WTC11 (cell line): ENCODE measurements at regions not wholly inside any gene's neighbourhood (a gene's known extent, or its start where the extent isn't known, plus 50 kb on each side); places are given as distances from the start of the nearest gene placed in this dataset.

ENCODE experiments used
- ATAC-seq: fragments of 200-7000 bp; cut with Tn5 transposase; 2 replicates; pipeline ENCODE4 v1.10.0; 2021; ENCODE audit warnings: mild to moderate bottlenecking, moderate library complexity
- CTCF ChIA-PET: fragments of 300-600 bp; sonication (Branson Sonifier 250); formaldehyde crosslinking; loops from one replicate; lab custom pipeline; 2021; ENCODE audit warnings: antibody characterized with exemption; lab: Charles Lee
- POLR2A ChIA-PET: fragments of 350-600 bp; sonication (Branson Sonifier 250); formaldehyde crosslinking; loops from one replicate; lab custom pipeline; 2021; ENCODE audit warnings: antibody characterized with exemption; lab: Charles Lee
- DNase-seq: peaks from one replicate; pipeline ENCODE4 v3.0.0; 2021; ENCODE audit warnings: low spot score
- H3K27ac Mint-ChIP-seq: 2 replicates; pipeline ENCODE4 v1.8.0; 2021; ENCODE audit warnings: mixed read lengths
- H3K27me3 Mint-ChIP-seq: 2 replicates; pipeline ENCODE4 v1.8.0; 2021; ENCODE audit warnings: low read depth, mild to moderate bottlenecking, moderate library complexity, mixed read lengths
- H3K36me3 Mint-ChIP-seq: 2 replicates; pipeline ENCODE4 v1.8.0; 2021; ENCODE audit warnings: mixed read lengths
- H3K4me1 Mint-ChIP-seq: 2 replicates; pipeline ENCODE4 v1.8.0; 2022; ENCODE audit warnings: mixed read lengths
- H3K4me3 Mint-ChIP-seq: 2 replicates; pipeline ENCODE4 v1.8.0; 2021; ENCODE audit warnings: mild to moderate bottlenecking, moderate library complexity, mixed read lengths
- H3K9me3 Mint-ChIP-seq: 2 replicates; pipeline ENCODE4 v1.8.0; 2021; ENCODE audit warnings: mixed read lengths
- AR ChIP-seq: fragments of 250-450 bp; sonication (Bioruptor Pico); IDR thresholded peaks from 2 replicates; pipeline ENCODE4 v1.9.0; 2021; ENCODE audit warnings: mild to moderate bottlenecking
- ARID4B ChIP-seq: sonication (generic); formaldehyde crosslinking; IDR thresholded peaks from 2 replicates; pipeline ENCODE4 v1.8.0; 2023; ENCODE audit warnings: missing genetic modification reagents, mild to moderate bottlenecking, borderline replicate concordance
- ATF6 ChIP-seq: sonication (generic); formaldehyde crosslinking; IDR thresholded peaks from 2 replicates; pipeline ENCODE4 v1.8.1; 2023; ENCODE audit warnings: mild to moderate bottlenecking, missing genetic modification reagents
- CREB1 ChIP-seq: sonication (generic); formaldehyde crosslinking; IDR thresholded peaks from 2 replicates; pipeline ENCODE4 v1.8.0; 2023; ENCODE audit warnings: mild to moderate bottlenecking, missing genetic modification reagents
- CREM ChIP-seq: sonication (generic); formaldehyde crosslinking; IDR thresholded peaks from 2 replicates; pipeline ENCODE4 v1.8.1; 2022; ENCODE audit warnings: mild to moderate bottlenecking, missing genetic modification reagents, moderate library complexity
- E2F5 ChIP-seq: sonication (generic); formaldehyde crosslinking; IDR thresholded peaks from 2 replicates; pipeline ENCODE4 v1.8.1; 2022; ENCODE audit warnings: mild to moderate bottlenecking, moderate library complexity, missing genetic modification reagents
- ELF4 ChIP-seq: sonication (generic); formaldehyde crosslinking; IDR thresholded peaks from 2 replicates; pipeline ENCODE4 v1.8.1; 2022; ENCODE audit warnings: low read depth, mild to moderate bottlenecking, moderate library complexity, missing genetic modification reagents
- FOXJ3 ChIP-seq: sonication (generic); formaldehyde crosslinking; IDR thresholded peaks from 2 replicates; pipeline ENCODE4 v1.9.0; 2021; ENCODE audit warnings: missing genetic modification reagents, mild to moderate bottlenecking, borderline replicate concordance
- GRHL2 ChIP-seq: fragments of 250-450 bp; sonication (Bioruptor Pico); IDR thresholded peaks from 2 replicates; pipeline ENCODE4 v1.8.0; 2022; ENCODE audit warnings: mild to moderate bottlenecking, moderate library complexity; ENCODE audit not compliant: insufficient replicate concordance, severe bottlenecking
- GTF2I ChIP-seq: fragments of 250-450 bp; sonication (Bioruptor Pico); conservative IDR thresholded peaks from 2 replicates; pipeline ENCODE4 v1.4.0; 2021; ENCODE audit warnings: mild to moderate bottlenecking
- HMGXB4 ChIP-seq: sonication (generic); formaldehyde crosslinking; IDR thresholded peaks from 2 replicates; pipeline ENCODE4 v1.8.1; 2023; ENCODE audit warnings: mild to moderate bottlenecking, moderate library complexity, missing genetic modification reagents
- TCF7 ChIP-seq: sonication (generic); formaldehyde crosslinking; IDR thresholded peaks from 2 replicates; pipeline ENCODE4 v1.8.0; 2022; ENCODE audit warnings: mild to moderate bottlenecking, low read depth, missing genetic modification reagents, moderate library complexity
- USF1 ChIP-seq: sonication (generic); formaldehyde crosslinking; IDR thresholded peaks from 2 replicates; pipeline ENCODE4 v1.8.0; 2022; ENCODE audit warnings: mild to moderate bottlenecking, missing genetic modification reagents
- USF2 ChIP-seq: sonication (generic); formaldehyde crosslinking; IDR thresholded peaks from 2 replicates; pipeline ENCODE4 v1.8.1; 2023; ENCODE audit warnings: mild to moderate bottlenecking, missing genetic modification reagents, moderate library complexity
- ZBTB43 ChIP-seq: sonication (generic); formaldehyde crosslinking; IDR thresholded peaks from 2 replicates; pipeline ENCODE4 v1.8.1; 2023; ENCODE audit warnings: mild to moderate bottlenecking, missing genetic modification reagents
- ZNF219 ChIP-seq: sonication (generic); formaldehyde crosslinking; IDR thresholded peaks from 2 replicates; pipeline ENCODE4 v1.8.0; 2023; ENCODE audit warnings: missing genetic modification reagents, mild to moderate bottlenecking, borderline replicate concordance
- ZNF396 ChIP-seq: fragments of 250-450 bp; sonication (Bioruptor Pico); IDR thresholded peaks from 2 replicates; pipeline ENCODE4 v1.8.0; 2021; ENCODE audit warnings: mild to moderate bottlenecking, moderate library complexity, borderline replicate concordance
- ZNF425 ChIP-seq: fragments of 250-450 bp; sonication (Bioruptor Pico); conservative IDR thresholded peaks from 2 replicates; pipeline ENCODE4 v1.9.0; 2021; ENCODE audit warnings: mild to moderate bottlenecking

- peaks cover 13% of the 10 kb centered on the region for H3K9me3 Mint-ChIP-seq
- ChIA-PET POLR2A (no interaction called here), CTCF (no interaction called here)
- DNase-seq (no peak), ATAC-seq (no peak)
- no peaks in the 10 kb centered on the region for H3K27me3 Mint-ChIP-seq
- no peak overlapping the region for H3K27ac Mint-ChIP-seq
- no peaks in the 10 kb centered on the region for H3K36me3 Mint-ChIP-seq
- H3K4me3 Mint-ChIP-seq, result no peak overlapping the region
- peaks cover 24% of the 10 kb centered on the region for H3K4me1 Mint-ChIP-seq
- TF ChIP-seq CREB1 (CRISPR knock-in tag), result no peak
- no peak for TF ChIP-seq E2F5 (CRISPR knock-in tag)
- TF ChIP-seq ARID4B, result no peak
- TF ChIP-seq CREM, result no peak
- TF ChIP-seq ZNF219 (CRISPR knock-in tag), result no peak
- no peak for TF ChIP-seq ATF6 (CRISPR knock-in tag)
- no peak for TF ChIP-seq TCF7 (CRISPR knock-in tag)
- TF ChIP-seq AR (CRISPR knock-in tag), result no peak
- TF ChIP-seq FOXJ3, result no peak
- no peak for TF ChIP-seq ZNF396 (CRISPR knock-in tag)
- no peak for TF ChIP-seq HMGXB4 (CRISPR knock-in tag)
- no peak for TF ChIP-seq USF2 (CRISPR knock-in tag)
- TF ChIP-seq ZBTB43 (CRISPR knock-in tag), result no peak
- TF ChIP-seq GTF2I (CRISPR knock-in tag), result no peak
- no peak for TF ChIP-seq USF1 (CRISPR knock-in tag)
- no peak for TF ChIP-seq ELF4
- TF ChIP-seq GRHL2, result no peak
- no peak for TF ChIP-seq ZNF425 (CRISPR knock-in tag)
Measured at GRCh38 chr5:145437627-145438026, 397.5 kb downstream of the PRELID2 start.
